Panc1 (cell line): ENCODE measurements at regions not wholly inside any gene's neighbourhood (a gene's known extent, or its start where the extent isn't known, plus 50 kb on each side); places are given as distances from the start of the nearest gene placed in this dataset.

Source experiments
- POLR2AphosphoS5 ChIP-seq: IDR thresholded peaks from 2 replicates; pipeline ENCODE4 v1.6.1; 2012; ENCODE audit warnings: mild to moderate bottlenecking, low read depth, low read length, moderate library complexity
- SIN3A ChIP-seq: IDR thresholded peaks from 2 replicates; pipeline ENCODE4 v1.6.1; 2012; ENCODE audit warnings: low read depth, mild to moderate bottlenecking, low read length, moderate library complexity, borderline replicate concordance; ENCODE audit not compliant: insufficient read depth
- TF ChIP-seq, protein P1 (sequence below): fragments of 450-650 bp; IDR thresholded peaks from 2 replicates; pipeline ENCODE4 v1.5.1; 2017; ENCODE audit warnings: mild to moderate bottlenecking
- TF ChIP-seq, protein P2 (sequence below), 2 experiments: IDR thresholded peaks; 2 replicates each; pipeline ENCODE4 v1.6.1; 2011 to 2012; ENCODE audit warnings: low read depth in 2 of 2, control low read depth in 1 of 2, low read length in 1 of 2, mild to moderate bottlenecking in 1 of 2, moderate library complexity in 1 of 2; ENCODE audit not compliant: insufficient read depth in 1 of 2

DNA sequence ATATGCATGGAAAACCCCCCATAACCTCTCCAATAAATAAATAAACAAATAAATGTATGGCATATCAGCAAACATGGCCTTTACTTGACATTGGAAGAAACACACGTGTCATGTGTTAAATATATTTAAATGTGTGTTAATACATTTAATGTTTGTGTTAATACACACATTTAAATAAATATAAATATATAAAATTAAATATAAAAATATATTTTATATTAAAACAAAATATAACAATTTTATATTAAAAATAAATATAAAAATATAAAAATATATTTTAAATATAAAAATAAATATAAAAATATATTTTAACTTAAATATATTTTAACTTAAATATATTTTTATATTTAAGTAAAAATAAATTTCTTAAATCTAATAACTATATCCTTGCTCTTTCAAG, 187.6 kb upstream of the CXXC4 start:
- TF ChIP-seq, protein P1, sequence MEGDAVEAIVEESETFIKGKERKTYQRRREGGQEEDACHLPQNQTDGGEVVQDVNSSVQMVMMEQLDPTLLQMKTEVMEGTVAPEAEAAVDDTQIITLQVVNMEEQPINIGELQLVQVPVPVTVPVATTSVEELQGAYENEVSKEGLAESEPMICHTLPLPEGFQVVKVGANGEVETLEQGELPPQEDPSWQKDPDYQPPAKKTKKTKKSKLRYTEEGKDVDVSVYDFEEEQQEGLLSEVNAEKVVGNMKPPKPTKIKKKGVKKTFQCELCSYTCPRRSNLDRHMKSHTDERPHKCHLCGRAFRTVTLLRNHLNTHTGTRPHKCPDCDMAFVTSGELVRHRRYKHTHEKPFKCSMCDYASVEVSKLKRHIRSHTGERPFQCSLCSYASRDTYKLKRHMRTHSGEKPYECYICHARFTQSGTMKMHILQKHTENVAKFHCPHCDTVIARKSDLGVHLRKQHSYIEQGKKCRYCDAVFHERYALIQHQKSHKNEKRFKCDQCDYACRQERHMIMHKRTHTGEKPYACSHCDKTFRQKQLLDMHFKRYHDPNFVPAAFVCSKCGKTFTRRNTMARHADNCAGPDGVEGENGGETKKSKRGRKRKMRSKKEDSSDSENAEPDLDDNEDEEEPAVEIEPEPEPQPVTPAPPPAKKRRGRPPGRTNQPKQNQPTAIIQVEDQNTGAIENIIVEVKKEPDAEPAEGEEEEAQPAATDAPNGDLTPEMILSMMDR, result no peak
- TF ChIP-seq POLR2AphosphoS5, result no peak
- no peak for TF ChIP-seq SIN3A
- TF ChIP-seq, protein P2, sequence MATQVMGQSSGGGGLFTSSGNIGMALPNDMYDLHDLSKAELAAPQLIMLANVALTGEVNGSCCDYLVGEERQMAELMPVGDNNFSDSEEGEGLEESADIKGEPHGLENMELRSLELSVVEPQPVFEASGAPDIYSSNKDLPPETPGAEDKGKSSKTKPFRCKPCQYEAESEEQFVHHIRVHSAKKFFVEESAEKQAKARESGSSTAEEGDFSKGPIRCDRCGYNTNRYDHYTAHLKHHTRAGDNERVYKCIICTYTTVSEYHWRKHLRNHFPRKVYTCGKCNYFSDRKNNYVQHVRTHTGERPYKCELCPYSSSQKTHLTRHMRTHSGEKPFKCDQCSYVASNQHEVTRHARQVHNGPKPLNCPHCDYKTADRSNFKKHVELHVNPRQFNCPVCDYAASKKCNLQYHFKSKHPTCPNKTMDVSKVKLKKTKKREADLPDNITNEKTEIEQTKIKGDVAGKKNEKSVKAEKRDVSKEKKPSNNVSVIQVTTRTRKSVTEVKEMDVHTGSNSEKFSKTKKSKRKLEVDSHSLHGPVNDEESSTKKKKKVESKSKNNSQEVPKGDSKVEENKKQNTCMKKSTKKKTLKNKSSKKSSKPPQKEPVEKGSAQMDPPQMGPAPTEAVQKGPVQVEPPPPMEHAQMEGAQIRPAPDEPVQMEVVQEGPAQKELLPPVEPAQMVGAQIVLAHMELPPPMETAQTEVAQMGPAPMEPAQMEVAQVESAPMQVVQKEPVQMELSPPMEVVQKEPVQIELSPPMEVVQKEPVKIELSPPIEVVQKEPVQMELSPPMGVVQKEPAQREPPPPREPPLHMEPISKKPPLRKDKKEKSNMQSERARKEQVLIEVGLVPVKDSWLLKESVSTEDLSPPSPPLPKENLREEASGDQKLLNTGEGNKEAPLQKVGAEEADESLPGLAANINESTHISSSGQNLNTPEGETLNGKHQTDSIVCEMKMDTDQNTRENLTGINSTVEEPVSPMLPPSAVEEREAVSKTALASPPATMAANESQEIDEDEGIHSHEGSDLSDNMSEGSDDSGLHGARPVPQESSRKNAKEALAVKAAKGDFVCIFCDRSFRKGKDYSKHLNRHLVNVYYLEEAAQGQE (IDR thresholded peaks at IDR 0.05; ENCODE audit: insufficient read depth in 1 of 2, low read depth in 2 of 2, low read length in 1 of 2), result no peak
